Smooth muscle cell (in vitro differentiated cells): ENCODE measurements at regions not wholly inside any gene's neighbourhood (a gene's known extent, or its start where the extent isn't known, plus 50 kb on each side); places are given as distances from the start of the nearest gene placed in this dataset.

Experiments used
- DNase-seq: peaks from one replicate; lab custom pipeline; 2025; ENCODE audit not compliant: unreplicated experiment; lab: John Stamatoyannopoulos, UW
- H2AFZ ChIP-seq: fragments of 200-600 bp; sonication (generic); 2 replicates; pipeline ENCODE4 v1.6.0; 2016; ENCODE audit warnings: antibody characterized with exemption, low read depth, mild to moderate bottlenecking
- H3F3A ChIP-seq: fragments of 200-600 bp; sonication (generic); 2 replicates; pipeline ENCODE4 v1.6.0; 2017; ENCODE audit warnings: antibody characterized with exemption, low read depth
- H3K27ac ChIP-seq: fragments of 200-600 bp; sonication (generic); 2 replicates; pipeline ENCODE4 v1.5.1; 2016; ENCODE audit warnings: low read depth, mild to moderate bottlenecking
- H3K27me3 ChIP-seq: fragments of 200-600 bp; sonication (generic); 2 replicates; pipeline ENCODE4 v1.6.1; 2016; ENCODE audit warnings: low read depth, mild to moderate bottlenecking
- H3K36me3 ChIP-seq: fragments of 200-600 bp; sonication (generic); 2 replicates; pipeline ENCODE4 v1.5.1; 2016; ENCODE audit warnings: low read depth
- H3K4me1 ChIP-seq: fragments of 200-600 bp; sonication (generic); 2 replicates; pipeline ENCODE4 v1.5.1; 2016; ENCODE audit warnings: low read depth
- H3K4me2 ChIP-seq: fragments of 200-600 bp; sonication (generic); 2 replicates; pipeline ENCODE4 v1.6.0; 2016; ENCODE audit warnings: mild to moderate bottlenecking
- H3K4me3 ChIP-seq: fragments of 200-600 bp; sonication (generic); 2 replicates; pipeline ENCODE4 v1.5.1; 2016; ENCODE audit warnings: mild to moderate bottlenecking
- H3K79me2 ChIP-seq: fragments of 200-600 bp; sonication (generic); 2 replicates; pipeline ENCODE4 v1.6.0; 2016; ENCODE audit warnings: low read depth, mild to moderate bottlenecking
- H3K9ac ChIP-seq: fragments of 200-600 bp; sonication (generic); 2 replicates; pipeline ENCODE4 v1.6.0; 2016; ENCODE audit warnings: low read depth
- H3K9me3 ChIP-seq: fragments of 200-600 bp; sonication (generic); replicated peaks from 2 replicates; pipeline ENCODE4 v1.5.1; 2016; ENCODE audit warnings: low read depth
- H4K20me1 ChIP-seq: fragments of 200-600 bp; sonication (generic); 2 replicates; pipeline ENCODE4 v1.6.0; 2016; ENCODE audit warnings: low read depth
- CTCF ChIP-seq: fragments of 200-600 bp; sonication (generic); IDR thresholded peaks from 2 replicates; pipeline ENCODE4 v1.5.1; 2017; ENCODE audit warnings: borderline replicate concordance, mild to moderate bottlenecking, antibody characterized with exemption; ENCODE audit not compliant: insufficient read depth, poor library complexity, severe bottlenecking
- WGBS: methylation state at CpG from one replicate; pipeline ENCODE4 v1.1.7; 2016; ENCODE audit warnings: low lambda C conversion rate; 5-methylcytosine and 5-hydroxymethylcytosine counted together

GRCh38 chr20:10794765-10795164 is 121.0 kb upstream of the JAG1 start:
- no peak overlapping the region for H3K27ac ChIP-seq
- H3K4me3 ChIP-seq, result no peak overlapping the region
- H3K9me3 ChIP-seq, result no peaks in the 10 kb centered on the region
- peaks cover 7% of the 10 kb centered on the region for H3K4me1 ChIP-seq
- no peak overlapping the region for H3K9ac ChIP-seq
- DNase-seq, result no peak
- WGBS, result 56% methylated on average over 3 of the region's 3 CpGs
- no peaks in the 10 kb centered on the region for H3K27me3 ChIP-seq
- no peak for TF ChIP-seq CTCF
- no peaks in the 10 kb centered on the region for H3K79me2 ChIP-seq
- no peak overlapping the region for H2AFZ ChIP-seq
- no peak overlapping the region for H3K4me2 ChIP-seq
- no peaks in the 10 kb centered on the region for H4K20me1 ChIP-seq
- no peaks in the 10 kb centered on the region for H3K36me3 ChIP-seq
- no peaks in the 10 kb centered on the region for H3F3A ChIP-seq

- H3K4me3 ChIP-seq, result no peak overlapping the region
- DNase-seq, result no peak
- H3K79me2 ChIP-seq, result no peaks in the 10 kb centered on the region
- no peak for TF ChIP-seq CTCF
- peaks cover 7% of the 10 kb centered on the region for H3K4me1 ChIP-seq
- peak overlapping the region; percentile 75 for H3K4me2 ChIP-seq
- no peaks in the 10 kb centered on the region for H3K27me3 ChIP-seq
- no peak overlapping the region for H3K9ac ChIP-seq
- H4K20me1 ChIP-seq, result no peaks in the 10 kb centered on the region
- H3K9me3 ChIP-seq, result no peaks in the 10 kb centered on the region
- H3F3A ChIP-seq, result no peaks in the 10 kb centered on the region
- WGBS, result 32% methylated on average over 11 of the region's 11 CpGs
- no peak overlapping the region for H2AFZ ChIP-seq
- no peaks in the 10 kb centered on the region for H3K36me3 ChIP-seq
- no peak overlapping the region for H3K27ac ChIP-seq
Measured at GRCh38 chr20:10795286-10796026, 121.7 kb upstream of the JAG1 start.

- Histone ChIP-seq H3K36me3 (no peaks in the 10 kb centered on the region), H3K27ac (no peak overlapping the region), H3K4me3 (no peak overlapping the region), H3K4me2 (no peak overlapping the region), H3K4me1 (peaks cover 7% of the 10 kb centered on the region), H3K9me3 (no peaks in the 10 kb centered on the region), H3K9ac (no peak overlapping the region), H3K27me3 (no peaks in the 10 kb centered on the region), H3F3A (no peaks in the 10 kb centered on the region), H2AFZ (no peak overlapping the region), H4K20me1 (no peaks in the 10 kb centered on the region), H3K79me2 (no peaks in the 10 kb centered on the region)
- no peak for TF ChIP-seq CTCF
- DNase-seq, result no peak
- WGBS, result 83% methylated on average over 3 of the region's 3 CpGs
Measured at GRCh38 chr20:10798811-10799210, 125.0 kb upstream of the JAG1 start.

- WGBS, result 23% methylated on average over 2 of the region's 2 CpGs
- H2AFZ ChIP-seq, result no peak overlapping the region
- no peak for TF ChIP-seq CTCF
- no peak overlapping the region for H3K4me2 ChIP-seq
- peaks cover 4% of the 10 kb centered on the region for H3K4me1 ChIP-seq
- H3K27me3 ChIP-seq, result no peaks in the 10 kb centered on the region
- no peak overlapping the region for H3K27ac ChIP-seq
- no peak overlapping the region for H3K4me3 ChIP-seq
- no peaks in the 10 kb centered on the region for H3F3A ChIP-seq
- H4K20me1 ChIP-seq, result no peaks in the 10 kb centered on the region
- no peak for DNase-seq
- H3K36me3 ChIP-seq, result no peaks in the 10 kb centered on the region
- H3K79me2 ChIP-seq, result no peaks in the 10 kb centered on the region
- H3K9me3 ChIP-seq, result no peaks in the 10 kb centered on the region
- H3K9ac ChIP-seq, result no peak overlapping the region
Measured at GRCh38 chr20:10799735-10800134, 125.9 kb upstream of the JAG1 start.
